ENCODE measurements at regions not wholly inside any gene's neighbourhood (a gene's known extent, or its start where the extent isn't known, plus 50 kb on each side); places are given as distances from the start of the nearest gene placed in this dataset.

- no peak for TF ChIP-seq CTCF (IDR thresholded peaks at IDR 0.05)
- no peak for TF ChIP-seq POLR2A (IDR thresholded peaks at IDR 0.05)
- Histone ChIP-seq H3K27ac (no peak overlapping the region), H3K27me3 (no peaks in the 10 kb centered on the region), H3K4me1 (no peaks in the 10 kb centered on the region), H3K36me3 (ENCODE audit: low read depth, missing control alignments) (no peaks in the 10 kb centered on the region), H3K9me3 (no peaks in the 10 kb centered on the region), H3K4me3 (no peak overlapping the region)
- DNase-seq: no peak
- intact Hi-C loops (cut with DNase I; ENCODE audit: low total_unique reads): no loop called here
- WGBS, 2 donors: 79 to 82% methylated on average over 4 of the region's 4 CpGs
Observed at GRCh38 chr13:36608474-36608873, 65.3 kb upstream of the SERTM1 start.

- 55 to 63% methylated on average over 4 of the region's 4 CpGs for WGBS, 2 donors
- TF ChIP-seq CTCF (IDR thresholded peaks at IDR 0.05): no peak
- no peak for TF ChIP-seq POLR2A (IDR thresholded peaks at IDR 0.05)
- Histone ChIP-seq H3K36me3 (ENCODE audit: low read depth, missing control alignments) (no peaks in the 10 kb centered on the region), H3K4me3 (no peak overlapping the region), H3K9me3 (no peaks in the 10 kb centered on the region), H3K4me1 (no peaks in the 10 kb centered on the region), H3K27ac (no peak overlapping the region), H3K27me3 (no peaks in the 10 kb centered on the region)
- DNase-seq: no peak
- intact Hi-C loops (cut with DNase I; ENCODE audit: low total_unique reads): no loop called here
Observed at GRCh38 chr13:36612230-36612629, 61.6 kb upstream of the SERTM1 start.

- Histone ChIP-seq H3K27me3 (no peaks in the 10 kb centered on the region), H3K4me3 (no peak overlapping the region), H3K4me1 (no peaks in the 10 kb centered on the region), H3K27ac (no peak overlapping the region), H3K36me3 (ENCODE audit: low read depth, missing control alignments) (no peaks in the 10 kb centered on the region), H3K9me3 (no peaks in the 10 kb centered on the region)
- 77 to 95% methylated on average over 1 of the region's 1 CpG for WGBS, 2 donors
- no peak for TF ChIP-seq POLR2A (IDR thresholded peaks at IDR 0.05)
- no peak for TF ChIP-seq CTCF (IDR thresholded peaks at IDR 0.05)
- DNase-seq: no peak
- intact Hi-C loops (cut with DNase I; ENCODE audit: low total_unique reads): no loop called here
Observed at GRCh38 chr13:36616706-36617105, 57.1 kb upstream of the SERTM1 start.

GRCh38 chr13:36619535-36619934, 54.3 kb upstream of the SERTM1 start:
- no peak overlapping the region for H3K4me3 ChIP-seq
- intact Hi-C loops (cut with DNase I; ENCODE audit: low total_unique reads): no loop called here
- no peak for DNase-seq
- no peaks in the 10 kb centered on the region for H3K36me3 ChIP-seq (ENCODE audit: low read depth, missing control alignments)
- WGBS, 2 donors: 76 to 78% methylated on average over 3 of the region's 3 CpGs
- H3K9me3 ChIP-seq: no peaks in the 10 kb centered on the region
- TF ChIP-seq POLR2A (IDR thresholded peaks at IDR 0.05) (no peak), CTCF (IDR thresholded peaks at IDR 0.05) (no peak)
- no peaks in the 10 kb centered on the region for H3K27me3 ChIP-seq
- H3K27ac ChIP-seq: no peak overlapping the region
- no peaks in the 10 kb centered on the region for H3K4me1 ChIP-seq
